ENCODE measurements at regions not wholly inside any gene's neighbourhood (a gene's known extent, or its start where the extent isn't known, plus 50 kb on each side); places are given as distances from the start of the nearest gene placed in this dataset.
"Not testable (repeated sequence)": the region's sequence is repeated elsewhere in the genome, so short reads cannot be mapped to it uniquely, and the experiment has no call there.

- CTCF ChIA-PET, result no interaction called here
- ATAC-seq (no peak), DNase-seq (no peak)
- Histone ChIP-seq H3K36me3 (ENCODE audit: control insufficient read depth in 2 of 3, insufficient read depth in 3 of 3, low read length in 3 of 3) (no peaks in the 10 kb centered on the region), H3K4me3 (ENCODE audit: low read length) (no peak overlapping the region), H3K27me3 (ENCODE audit: control insufficient read depth in 2 of 2, insufficient read depth in 2 of 2, low read length in 2 of 2) (no peaks in the 10 kb centered on the region), H3K4me1 (ENCODE audit: control insufficient read depth in 2 of 2, insufficient read depth in 2 of 2, low read length in 2 of 2) (no peaks in the 10 kb centered on the region), H3K9me3 (ENCODE audit: control insufficient read depth in 2 of 3, low read length in 3 of 3) (no peaks in the 10 kb centered on the region), H3K27ac (ENCODE audit: low read depth, low read length) (no peak overlapping the region)
- no peaks in the 10 kb centered on the region for H3K27me3 Mint-ChIP-seq
- H3K4me3 Mint-ChIP-seq, result no peak overlapping the region
- intact Hi-C loops (cut with micrococcal nuclease), result no loop called here
- no peaks in the 10 kb centered on the region for H3K4me1 Mint-ChIP-seq
- no peak overlapping the region for H3K27ac Mint-ChIP-seq
- no peaks in the 10 kb centered on the region for H3K36me3 Mint-ChIP-seq
- POLR2A ChIA-PET, result interaction anchor here (0.5 kb wide), 1 partner anchor 273 kb away, joined by 3 read pairs; no protein-coding TSS in a partner anchor
- H3K9me3 Mint-ChIP-seq, result peaks cover 0 to 21% (median 4%) of the 10 kb centered on the region in 11 donors
Observed at GRCh38 chr4:58313444-58313843, 1203.3 kb upstream of the IGFBP7 start.

DNA sequence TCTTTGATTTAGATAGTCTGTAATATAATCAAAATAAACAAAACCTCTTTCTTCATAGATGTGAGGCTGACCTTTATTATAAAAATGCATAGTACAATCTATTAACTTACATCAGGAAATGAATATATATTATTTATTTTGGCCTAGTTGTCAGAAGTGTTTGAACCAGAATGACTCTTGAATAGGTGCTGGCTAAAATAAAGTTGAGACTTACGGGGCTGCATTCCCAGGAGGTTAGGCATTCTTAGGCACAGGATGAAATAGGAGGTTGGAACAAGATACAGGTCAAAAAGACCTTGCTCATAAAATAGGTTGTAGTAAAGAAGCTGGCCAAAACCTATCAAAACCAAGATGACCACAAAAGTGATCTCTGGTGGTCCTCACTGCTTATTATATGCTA, 1193.3 kb upstream of the IGFBP7 start:
- Histone ChIP-seq H3K27me3 (ENCODE audit: control insufficient read depth in 2 of 2, insufficient read depth in 2 of 2, low read length in 2 of 2) (no peaks in the 10 kb centered on the region), H3K4me3 (ENCODE audit: low read length) (no peak overlapping the region), H3K9me3 (ENCODE audit: control insufficient read depth in 2 of 3, low read length in 3 of 3) (no peaks in the 10 kb centered on the region), H3K27ac (ENCODE audit: low read depth, low read length) (no peak overlapping the region), H3K36me3 (ENCODE audit: control insufficient read depth in 2 of 3, insufficient read depth in 3 of 3, low read length in 3 of 3) (no peaks in the 10 kb centered on the region), H3K4me1 (ENCODE audit: control insufficient read depth in 2 of 2, insufficient read depth in 2 of 2, low read length in 2 of 2) (no peaks in the 10 kb centered on the region)
- ChIA-PET POLR2A (no interaction called here), CTCF (no interaction called here)
- no peak for DNase-seq
- intact Hi-C loops (cut with micrococcal nuclease), result no loop called here
- ATAC-seq, result no peak
- Mint-ChIP-seq H3K36me3 (no peaks in the 10 kb centered on the region), H3K9me3 (peaks cover 0 to 7% (median 4%) of the 10 kb centered on the region in 11 donors), H3K27me3 (no peaks in the 10 kb centered on the region), H3K27ac (no peak overlapping the region), H3K4me3 (no peak overlapping the region), H3K4me1 (no peaks in the 10 kb centered on the region)

DNA sequence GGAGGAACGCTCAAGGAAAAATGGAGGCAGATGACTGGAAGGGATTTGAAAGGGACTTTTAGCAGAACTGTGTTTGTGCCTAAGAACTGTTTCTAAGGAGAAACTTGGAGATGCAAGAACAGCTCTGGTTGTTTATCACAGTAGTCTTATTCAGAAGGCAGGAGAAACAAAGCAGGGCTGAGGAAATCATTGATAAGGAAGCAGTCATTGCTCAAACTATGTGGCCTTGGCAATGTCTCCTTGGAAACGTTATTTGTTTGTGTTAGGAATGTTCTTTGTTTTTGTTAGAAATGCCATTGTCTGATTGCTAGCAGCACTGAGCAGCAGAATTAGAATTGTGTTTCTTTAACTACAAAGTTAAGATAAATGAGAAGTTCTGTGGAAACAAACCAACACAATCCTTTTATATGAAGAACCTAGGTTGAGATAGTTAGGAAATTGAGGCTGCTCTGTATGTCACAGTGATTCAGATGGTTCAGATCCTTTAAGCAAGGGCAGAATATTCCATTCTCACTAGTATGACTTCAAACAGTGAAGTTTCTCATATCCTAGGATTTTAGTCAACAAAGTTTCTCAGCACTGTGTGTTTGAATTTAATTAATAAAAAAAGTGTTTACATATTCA, 1191.3 kb upstream of the IGFBP7 start:
- POLR2A ChIA-PET, result no interaction called here
- no peak for DNase-seq
- no peaks in the 10 kb centered on the region for H3K27me3 Mint-ChIP-seq

DNA sequence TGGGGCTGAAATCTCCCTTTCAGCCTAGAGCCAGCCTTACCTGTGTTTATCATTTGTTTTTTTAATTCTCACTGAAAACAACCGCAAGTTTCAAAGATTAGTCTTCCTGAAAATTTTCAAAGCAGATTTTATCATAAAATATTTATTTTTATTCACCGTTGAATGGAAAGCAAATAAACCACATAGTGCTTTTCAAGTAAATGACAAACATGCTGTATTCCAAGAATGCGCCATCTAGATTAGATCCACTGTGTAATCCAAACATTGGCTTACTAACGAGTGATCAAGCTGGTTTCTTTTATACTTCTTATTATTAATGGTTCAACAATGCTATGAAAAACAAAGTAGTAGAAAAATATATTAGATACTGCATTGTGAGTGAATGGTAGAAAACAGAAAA, 1176.2 kb upstream of the IGFBP7 start:
- Histone ChIP-seq H3K27ac (ENCODE audit: low read depth, low read length) (no peak overlapping the region), H3K27me3 (ENCODE audit: control insufficient read depth in 2 of 2, insufficient read depth in 2 of 2, low read length in 2 of 2) (no peaks in the 10 kb centered on the region), H3K36me3 (ENCODE audit: control insufficient read depth in 2 of 3, insufficient read depth in 3 of 3, low read length in 3 of 3) (no peaks in the 10 kb centered on the region), H3K9me3 (ENCODE audit: control insufficient read depth in 2 of 3, low read length in 3 of 3) (no peaks in the 10 kb centered on the region), H3K4me3 (ENCODE audit: low read length) (no peak overlapping the region), H3K4me1 (ENCODE audit: control insufficient read depth in 2 of 2, insufficient read depth in 2 of 2, low read length in 2 of 2) (no peaks in the 10 kb centered on the region)
- intact Hi-C loops (cut with micrococcal nuclease), result no loop called here
- CTCF ChIA-PET, result no interaction called here
- Mint-ChIP-seq H3K4me1 (no peaks in the 10 kb centered on the region), H3K27ac (no peak overlapping the region), H3K27me3 (no peaks in the 10 kb centered on the region), H3K4me3 (no peak overlapping the region), H3K36me3 (peaks cover 0 to 3% (median 0%) of the 10 kb centered on the region in 5 donors), H3K9me3 (peaks cover 0 to 13% (median 5%) of the 10 kb centered on the region in 11 donors)
- DNase-seq (no peak), ATAC-seq (no peak)
- POLR2A ChIA-PET, result no interaction called here

More for the DNA sequence above, 1191.3 kb upstream of the IGFBP7 start:
- no peak for ATAC-seq
- no peaks in the 10 kb centered on the region for H3K9me3 ChIP-seq (ENCODE audit: control insufficient read depth in 2 of 3, low read length in 3 of 3)
- intact Hi-C loops (cut with micrococcal nuclease), result no loop called here
- Mint-ChIP-seq H3K4me1 (no peaks in the 10 kb centered on the region), H3K36me3 (no peaks in the 10 kb centered on the region), H3K9me3 (peaks cover 0 to 11% (median 3%) of the 10 kb centered on the region in 11 donors), H3K4me3 (no peak overlapping the region), H3K27ac (no peak overlapping the region)
- CTCF ChIA-PET, result no interaction called here
- no peaks in the 10 kb centered on the region for H3K4me1 ChIP-seq (ENCODE audit: control insufficient read depth in 2 of 2, insufficient read depth in 2 of 2, low read length in 2 of 2)
- H3K27ac ChIP-seq (ENCODE audit: low read depth, low read length), result no peak overlapping the region
- H3K4me3 ChIP-seq (ENCODE audit: low read length), result no peak overlapping the region
- H3K36me3 ChIP-seq (ENCODE audit: control insufficient read depth in 2 of 3, insufficient read depth in 3 of 3, low read length in 3 of 3), result no peaks in the 10 kb centered on the region
- H3K27me3 ChIP-seq (ENCODE audit: control insufficient read depth in 2 of 2, insufficient read depth in 2 of 2, low read length in 2 of 2), result no peaks in the 10 kb centered on the region

DNA sequence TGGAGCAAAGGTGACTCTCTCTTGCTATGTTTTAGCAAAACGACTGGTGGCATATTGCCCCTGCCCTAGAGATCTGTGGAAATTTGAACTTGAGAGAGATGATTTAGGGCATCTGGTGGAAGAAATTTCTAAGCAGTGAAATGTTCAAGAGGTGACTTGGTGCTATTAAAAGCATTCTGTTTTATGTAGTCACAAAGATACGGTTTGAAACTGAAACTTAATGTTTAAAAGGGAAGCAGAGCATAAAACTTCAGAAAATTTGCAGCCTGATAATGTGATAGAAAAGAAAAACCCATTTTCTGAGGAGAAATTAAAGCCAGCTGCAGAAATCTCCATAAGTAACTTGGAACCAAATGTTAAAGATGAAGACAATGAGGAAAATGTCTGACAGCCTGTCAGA, 1170.7 kb upstream of the IGFBP7 start:
- H3K36me3 Mint-ChIP-seq; H3K4me3 Mint-ChIP-seq; H3K27ac Mint-ChIP-seq; ATAC-seq; H3K9me3 ChIP-seq (ENCODE audit: control insufficient read depth in 2 of 3, low read length in 3 of 3); H3K27me3 ChIP-seq (ENCODE audit: control insufficient read depth in 2 of 2, insufficient read depth in 2 of 2, low read length in 2 of 2); H3K4me1 ChIP-seq (ENCODE audit: control insufficient read depth in 2 of 2, insufficient read depth in 2 of 2, low read length in 2 of 2); CTCF ChIA-PET; H3K4me1 Mint-ChIP-seq; H3K36me3 ChIP-seq (ENCODE audit: control insufficient read depth in 2 of 3, insufficient read depth in 3 of 3, low read length in 3 of 3); H3K27ac ChIP-seq (ENCODE audit: low read depth, low read length); H3K27me3 Mint-ChIP-seq; DNase-seq; POLR2A ChIA-PET; H3K4me3 ChIP-seq (ENCODE audit: low read length); intact Hi-C loops (cut with micrococcal nuclease): not testable (repeated sequence)
- peaks cover 0 to 12% (median 3%) of the 10 kb centered on the region in 11 donors for H3K9me3 Mint-ChIP-seq

- H3K4me3 ChIP-seq (ENCODE audit: low read length), result no peak overlapping the region
- no peaks in the 10 kb centered on the region for H3K9me3 ChIP-seq (ENCODE audit: control insufficient read depth in 2 of 3, low read length in 3 of 3)
- Mint-ChIP-seq H3K27ac (no peak overlapping the region), H3K9me3 (peaks cover 0 to 18% (median 4%) of the 10 kb centered on the region in 11 donors), H3K27me3 (no peaks in the 10 kb centered on the region), H3K36me3 (no peaks in the 10 kb centered on the region), H3K4me1 (no peaks in the 10 kb centered on the region), H3K4me3 (no peak overlapping the region)
- no peaks in the 10 kb centered on the region for H3K36me3 ChIP-seq (ENCODE audit: control insufficient read depth in 2 of 3, insufficient read depth in 3 of 3, low read length in 3 of 3)
- CTCF ChIA-PET, result no interaction called here
- POLR2A ChIA-PET, result no interaction called here
- ATAC-seq, result no peak
- no peak overlapping the region for H3K27ac ChIP-seq (ENCODE audit: low read depth, low read length)
- no peak for DNase-seq
- H3K27me3 ChIP-seq (ENCODE audit: control insufficient read depth in 2 of 2, insufficient read depth in 2 of 2, low read length in 2 of 2), result no peaks in the 10 kb centered on the region
- intact Hi-C loops (cut with micrococcal nuclease), result no loop called here
- no peaks in the 10 kb centered on the region for H3K4me1 ChIP-seq (ENCODE audit: control insufficient read depth in 2 of 2, insufficient read depth in 2 of 2, low read length in 2 of 2)
Observed at GRCh38 chr4:58275856-58276255, 1165.7 kb upstream of the IGFBP7 start.

- Mint-ChIP-seq H3K27me3 (no peaks in the 10 kb centered on the region), H3K4me3 (no peak overlapping the region), H3K27ac (no peak overlapping the region), H3K4me1 (no peaks in the 10 kb centered on the region), H3K9me3 (peaks cover 0 to 19% (median 4%) of the 10 kb centered on the region in 11 donors), H3K36me3 (no peaks in the 10 kb centered on the region)
- Histone ChIP-seq H3K4me1 (ENCODE audit: control insufficient read depth in 2 of 2, insufficient read depth in 2 of 2, low read length in 2 of 2) (no peaks in the 10 kb centered on the region), H3K36me3 (ENCODE audit: control insufficient read depth in 2 of 3, insufficient read depth in 3 of 3, low read length in 3 of 3) (no peaks in the 10 kb centered on the region), H3K27me3 (ENCODE audit: control insufficient read depth in 2 of 2, insufficient read depth in 2 of 2, low read length in 2 of 2) (no peaks in the 10 kb centered on the region), H3K27ac (ENCODE audit: low read depth, low read length) (no peak overlapping the region), H3K9me3 (ENCODE audit: control insufficient read depth in 2 of 3, low read length in 3 of 3) (no peaks in the 10 kb centered on the region), H3K4me3 (ENCODE audit: low read length) (no peak overlapping the region)
- no peak for ATAC-seq
- ChIA-PET POLR2A (no interaction called here), CTCF (no interaction called here)
- no peak for DNase-seq
- intact Hi-C loops (cut with micrococcal nuclease), result no loop called here
Observed at GRCh38 chr4:58274553-58274952, 1164.4 kb upstream of the IGFBP7 start.

All from naive thymus-derived CD4-positive, alpha-beta T cell (primary cell).